ENCODE measurements at regions not wholly inside any gene's neighbourhood (a gene's known extent, or its start where the extent isn't known, plus 50 kb on each side); places are given as distances from the start of the nearest gene placed in this dataset.

GRCh38 chr12:128190052-128190451 is 76.9 kb upstream of the TMEM132C start:
- peaks cover 0 to 3% of the 10 kb centered on the region in 2 donors for H3K9me3 ChIP-seq (replicated peaks in 1 of 2; ENCODE audit: control insufficient read depth in 2 of 2, insufficient read depth in 1 of 2, low read depth in 1 of 2, low read length in 2 of 2)
- H4K91ac ChIP-seq (ENCODE audit: low read depth, low read length, poor library complexity), result no peak overlapping the region
- peak overlapping the region; percentile 77 for H3K9ac ChIP-seq (ENCODE audit: low read depth, low read length, poor library complexity)
- H3K79me1 ChIP-seq (ENCODE audit: low read depth, low read length), result no peaks in the 10 kb centered on the region
- H3K4me1 ChIP-seq (ENCODE audit: control insufficient read depth in 2 of 2, insufficient read depth in 1 of 2, low read depth in 1 of 2, low read length in 2 of 2), result no peaks in the 10 kb centered on the region
- peak overlapping the region; percentile 91 for H2BK15ac ChIP-seq (ENCODE audit: low read length)
- H3K23ac ChIP-seq (ENCODE audit: low read depth, low read length, poor library complexity), result peak overlapping the region; percentile 77
- H2AK5ac ChIP-seq (ENCODE audit: low read depth, low read length), result peak overlapping the region; percentile 36
- no peak overlapping the region for H3K4me3 ChIP-seq (ENCODE audit: low read length in 2 of 2)
- no peak overlapping the region for H2BK12ac ChIP-seq (ENCODE audit: low read length)
- peaks cover 0 to 3% (median 0%) of the 10 kb centered on the region in 3 experiments for H3K27me3 ChIP-seq (ENCODE audit: control insufficient read depth in 3 of 3, insufficient read depth in 3 of 3, low read depth in 1 of 3, low read length in 3 of 3)
- peak overlapping the region; percentile 79 for H4K8ac ChIP-seq (ENCODE audit: low read depth, low read length)
- no peak overlapping the region for H2AFZ ChIP-seq (ENCODE audit: low read length)
- H3K18ac ChIP-seq (ENCODE audit: low read length), result peak overlapping the region; percentile 79
- H3K4me2 ChIP-seq (ENCODE audit: insufficient read depth, low read length, poor library complexity, severe bottlenecking), result no peak overlapping the region
- H3K36me3 ChIP-seq (replicated peaks in 1 of 2; ENCODE audit: control insufficient read depth in 2 of 2, insufficient read depth in 2 of 2, low read length in 2 of 2), result no peaks in the 10 kb centered on the region
- DNase-seq (ENCODE audit: low spot score), result no peak
- H3K4ac ChIP-seq (ENCODE audit: low read length), result no peak overlapping the region
- H3K27ac ChIP-seq (replicated peaks; ENCODE audit: low read length), result no peak overlapping the region
- no peak overlapping the region for H2BK5ac ChIP-seq (ENCODE audit: low read length)
- no CpG with 5 or more reads among the region's 10 CpGs for WGBS, 2 donors (ENCODE audit: extremely low coverage in 2 of 2, insufficient read length in 2 of 2, insufficient replicate concordance in 1 of 2)
- H2BK120ac ChIP-seq (ENCODE audit: low read depth, low read length), result no peak overlapping the region
- H3K14ac ChIP-seq (ENCODE audit: low read length), result peak overlapping the region; percentile 89

DNA sequence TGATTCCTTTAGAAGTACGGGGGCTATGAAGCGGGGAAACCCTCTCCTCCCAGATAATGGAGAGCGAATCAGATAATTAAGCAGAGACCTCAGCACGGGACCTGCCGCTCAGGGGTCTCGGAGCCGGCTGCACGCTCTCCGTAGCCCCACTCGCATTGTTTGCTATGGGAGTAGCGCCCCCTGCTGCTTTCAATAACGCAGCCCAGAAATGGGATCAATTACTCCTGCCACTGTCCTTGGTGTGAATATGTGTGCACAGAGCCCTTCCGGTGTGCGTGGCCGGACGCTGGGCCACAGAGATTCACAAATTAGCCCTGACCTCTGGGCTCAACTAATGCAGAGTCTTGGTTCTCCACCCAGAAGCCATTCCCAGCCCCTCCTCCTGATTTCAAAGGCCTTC is 76.4 kb upstream of the TMEM132C start:
- no peak overlapping the region for H3K14ac ChIP-seq (ENCODE audit: low read length)
- no peaks in the 10 kb centered on the region for H3K36me3 ChIP-seq (replicated peaks in 1 of 2; ENCODE audit: control insufficient read depth in 2 of 2, insufficient read depth in 2 of 2, low read length in 2 of 2)
- no peak overlapping the region for H2AK5ac ChIP-seq (ENCODE audit: low read depth, low read length)
- H4K8ac ChIP-seq (ENCODE audit: low read depth, low read length), result no peak overlapping the region
- H3K79me1 ChIP-seq (ENCODE audit: low read depth, low read length), result no peaks in the 10 kb centered on the region
- H3K27ac ChIP-seq (replicated peaks; ENCODE audit: low read length), result no peak overlapping the region
- H3K18ac ChIP-seq (ENCODE audit: low read length), result no peak overlapping the region
- H3K9ac ChIP-seq (ENCODE audit: low read depth, low read length, poor library complexity), result no peak overlapping the region
- DNase-seq (ENCODE audit: low spot score), result peak; percentile 59
- H2AFZ ChIP-seq (ENCODE audit: low read length), result no peak overlapping the region
- H2BK5ac ChIP-seq (ENCODE audit: low read length), result no peak overlapping the region
- H3K4ac ChIP-seq (ENCODE audit: low read length), result no peak overlapping the region
- H2BK12ac ChIP-seq (ENCODE audit: low read length), result no peak overlapping the region
- WGBS, 2 donors (ENCODE audit: extremely low coverage in 2 of 2, insufficient read length in 2 of 2, insufficient replicate concordance in 1 of 2), result no CpG with 5 or more reads among the region's 16 CpGs
- no peaks in the 10 kb centered on the region for H3K4me1 ChIP-seq (ENCODE audit: control insufficient read depth in 2 of 2, insufficient read depth in 1 of 2, low read depth in 1 of 2, low read length in 2 of 2)
- H2BK120ac ChIP-seq (ENCODE audit: low read depth, low read length), result no peak overlapping the region
- H3K23ac ChIP-seq (ENCODE audit: low read depth, low read length, poor library complexity), result no peak overlapping the region
- peaks cover 0 to 3% (median 0%) of the 10 kb centered on the region in 3 experiments for H3K27me3 ChIP-seq (ENCODE audit: control insufficient read depth in 3 of 3, insufficient read depth in 3 of 3, low read depth in 1 of 3, low read length in 3 of 3)
- peaks cover 0 to 3% of the 10 kb centered on the region in 2 donors for H3K9me3 ChIP-seq (replicated peaks in 1 of 2; ENCODE audit: control insufficient read depth in 2 of 2, insufficient read depth in 1 of 2, low read depth in 1 of 2, low read length in 2 of 2)
- H4K91ac ChIP-seq (ENCODE audit: low read depth, low read length, poor library complexity), result no peak overlapping the region
- H3K4me3 ChIP-seq (ENCODE audit: low read length in 2 of 2), result no peak overlapping the region
- H3K4me2 ChIP-seq (ENCODE audit: insufficient read depth, low read length, poor library complexity, severe bottlenecking), result no peak overlapping the region
- H2BK15ac ChIP-seq (ENCODE audit: low read length), result no peak overlapping the region

GRCh38 chr12:128191380-128191779 is 75.6 kb upstream of the TMEM132C start:
- no CpG with 5 or more reads among the region's 14 CpGs for WGBS, 2 donors (ENCODE audit: extremely low coverage in 2 of 2, insufficient read length in 2 of 2, insufficient replicate concordance in 1 of 2)
- H2BK15ac ChIP-seq (ENCODE audit: low read length), result peak overlapping the region; percentile 19
- H3K4ac ChIP-seq (ENCODE audit: low read length), result no peak overlapping the region
- peak overlapping the region; percentile 18 for H2AK5ac ChIP-seq (ENCODE audit: low read depth, low read length)
- H3K9ac ChIP-seq (ENCODE audit: low read depth, low read length, poor library complexity), result no peak overlapping the region
- H3K36me3 ChIP-seq (replicated peaks in 1 of 2; ENCODE audit: control insufficient read depth in 2 of 2, insufficient read depth in 2 of 2, low read length in 2 of 2), result no peaks in the 10 kb centered on the region
- no peak overlapping the region for H3K4me3 ChIP-seq (ENCODE audit: low read length in 2 of 2)
- H3K23ac ChIP-seq (ENCODE audit: low read depth, low read length, poor library complexity), result no peak overlapping the region
- peak overlapping the region; percentile 63 for H3K18ac ChIP-seq (ENCODE audit: low read length)
- no peak overlapping the region for H3K27ac ChIP-seq (replicated peaks; ENCODE audit: low read length)
- H2AFZ ChIP-seq (ENCODE audit: low read length), result no peak overlapping the region
- H3K4me2 ChIP-seq (ENCODE audit: insufficient read depth, low read length, poor library complexity, severe bottlenecking), result no peak overlapping the region
- no peak overlapping the region for H4K91ac ChIP-seq (ENCODE audit: low read depth, low read length, poor library complexity)
- H3K9me3 ChIP-seq (replicated peaks in 1 of 2; ENCODE audit: control insufficient read depth in 2 of 2, insufficient read depth in 1 of 2, low read depth in 1 of 2, low read length in 2 of 2), result peaks cover 0 to 3% of the 10 kb centered on the region in 2 donors
- H3K27me3 ChIP-seq (ENCODE audit: control insufficient read depth in 3 of 3, insufficient read depth in 3 of 3, low read depth in 1 of 3, low read length in 3 of 3), result peaks cover 0 to 3% (median 0%) of the 10 kb centered on the region in 3 experiments
- H2BK120ac ChIP-seq (ENCODE audit: low read depth, low read length), result no peak overlapping the region
- no peak overlapping the region for H2BK5ac ChIP-seq (ENCODE audit: low read length)
- no peaks in the 10 kb centered on the region for H3K4me1 ChIP-seq (ENCODE audit: control insufficient read depth in 2 of 2, insufficient read depth in 1 of 2, low read depth in 1 of 2, low read length in 2 of 2)
- H3K14ac ChIP-seq (ENCODE audit: low read length), result no peak overlapping the region
- no peaks in the 10 kb centered on the region for H3K79me1 ChIP-seq (ENCODE audit: low read depth, low read length)
- peak overlapping the region; percentile 16 for H2BK12ac ChIP-seq (ENCODE audit: low read length)
- DNase-seq (ENCODE audit: low spot score), result no peak
- no peak overlapping the region for H4K8ac ChIP-seq (ENCODE audit: low read depth, low read length)

DNA sequence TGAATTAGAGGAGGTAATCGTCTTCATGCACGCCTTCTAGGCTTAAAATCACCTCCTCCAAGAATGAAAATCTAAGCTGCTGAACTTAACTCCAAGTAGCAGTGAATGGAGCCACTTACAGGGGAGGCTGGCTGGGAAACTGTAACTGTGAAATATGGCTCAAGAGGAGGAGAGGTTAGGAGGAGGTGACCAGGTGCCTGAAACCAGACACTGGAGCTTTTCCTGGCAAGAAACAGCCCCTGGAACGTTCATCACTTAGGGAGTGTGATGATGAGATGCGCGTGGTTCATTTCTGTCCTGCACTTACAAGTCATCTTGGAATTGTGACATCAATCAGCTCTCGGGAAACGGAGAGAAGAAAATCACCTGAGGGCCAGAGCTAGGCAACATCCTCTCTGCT is 62.3 kb upstream of the TMEM132C start:
- H2AFZ ChIP-seq (ENCODE audit: low read length), result no peak overlapping the region
- H3K27me3 ChIP-seq (ENCODE audit: control insufficient read depth in 3 of 3, insufficient read depth in 3 of 3, low read depth in 1 of 3, low read length in 3 of 3), result no peaks in the 10 kb centered on the region
- H3K4ac ChIP-seq (ENCODE audit: low read length), result no peak overlapping the region
- no peaks in the 10 kb centered on the region for H3K79me1 ChIP-seq (ENCODE audit: low read depth, low read length)
- no peak overlapping the region for H2BK5ac ChIP-seq (ENCODE audit: low read length)
- H2BK12ac ChIP-seq (ENCODE audit: low read length), result no peak overlapping the region
- no peak for DNase-seq (ENCODE audit: low spot score)
- no peak overlapping the region for H2BK120ac ChIP-seq (ENCODE audit: low read depth, low read length)
- H3K4me3 ChIP-seq (ENCODE audit: low read length in 2 of 2), result no peak overlapping the region
- no peak overlapping the region for H3K23ac ChIP-seq (ENCODE audit: low read depth, low read length, poor library complexity)
- no peak overlapping the region for H3K9ac ChIP-seq (ENCODE audit: low read depth, low read length, poor library complexity)
- no peak overlapping the region for H3K27ac ChIP-seq (replicated peaks; ENCODE audit: low read length)
- H3K9me3 ChIP-seq (replicated peaks in 1 of 2; ENCODE audit: control insufficient read depth in 2 of 2, insufficient read depth in 1 of 2, low read depth in 1 of 2, low read length in 2 of 2), result peaks cover 0 to 9% of the 10 kb centered on the region in 2 donors
- no peak overlapping the region for H3K18ac ChIP-seq (ENCODE audit: low read length)
- H2AK5ac ChIP-seq (ENCODE audit: low read depth, low read length), result no peak overlapping the region
- H3K36me3 ChIP-seq (replicated peaks in 1 of 2; ENCODE audit: control insufficient read depth in 2 of 2, insufficient read depth in 2 of 2, low read length in 2 of 2), result no peaks in the 10 kb centered on the region
- no peak overlapping the region for H4K91ac ChIP-seq (ENCODE audit: low read depth, low read length, poor library complexity)
- no peaks in the 10 kb centered on the region for H3K4me1 ChIP-seq (ENCODE audit: control insufficient read depth in 2 of 2, insufficient read depth in 1 of 2, low read depth in 1 of 2, low read length in 2 of 2)
- H3K14ac ChIP-seq (ENCODE audit: low read length), result no peak overlapping the region
- H4K8ac ChIP-seq (ENCODE audit: low read depth, low read length), result no peak overlapping the region
- H2BK15ac ChIP-seq (ENCODE audit: low read length), result no peak overlapping the region
- WGBS, 2 donors (ENCODE audit: extremely low coverage in 2 of 2, insufficient read length in 2 of 2, insufficient replicate concordance in 1 of 2), result no CpG with 5 or more reads among the region's 7 CpGs
- no peak overlapping the region for H3K4me2 ChIP-seq (ENCODE audit: insufficient read depth, low read length, poor library complexity, severe bottlenecking)
